OCI-LY7 (cell line): ENCODE measurements at regions not wholly inside any gene's neighbourhood (a gene's known extent, or its start where the extent isn't known, plus 50 kb on each side); places are given as distances from the start of the nearest gene placed in this dataset.

Source experiments
- EZH2phosphoT487 ChIP-seq: fragments of 200-600 bp; sonication (generic); IDR thresholded peaks from 2 replicates; pipeline ENCODE4 v1.6.1; 2018; ENCODE audit warnings: low read depth, borderline replicate concordance, mild to moderate bottlenecking, mixed run types, antibody characterized with exemption, low read length, moderate library complexity, mixed read lengths
- TF ChIP-seq, protein P1 (sequence below): fragments of 200-600 bp; sonication (generic); conservative IDR thresholded peaks from 2 replicates; pipeline ENCODE4 v1.5.1; 2014; ENCODE audit warnings: mild to moderate bottlenecking, antibody characterized with exemption, low read length, moderate library complexity, mixed read lengths

DNA sequence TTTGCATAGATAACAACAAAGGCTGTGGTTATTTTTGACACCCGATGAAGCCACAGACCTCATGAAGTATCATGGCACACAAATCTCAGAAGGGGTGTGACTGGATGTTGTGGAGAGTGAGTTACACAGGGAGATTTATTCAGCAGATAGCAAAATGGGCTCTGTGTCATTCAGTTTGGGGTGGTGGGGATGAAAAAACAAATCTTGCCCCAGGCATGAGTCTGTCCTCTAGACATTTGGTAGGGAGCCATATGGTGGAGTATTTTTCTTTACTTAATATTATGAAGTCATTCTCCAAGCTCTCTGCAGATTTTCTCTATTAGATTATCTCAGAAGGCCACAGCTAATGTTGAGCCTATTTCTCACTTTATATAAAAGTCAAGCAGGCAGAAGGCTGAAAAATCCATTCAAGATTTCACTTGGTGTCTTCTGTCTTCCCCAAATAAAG lies 277.1 kb upstream of the TENM3 start:
- TF ChIP-seq, protein P1, sequence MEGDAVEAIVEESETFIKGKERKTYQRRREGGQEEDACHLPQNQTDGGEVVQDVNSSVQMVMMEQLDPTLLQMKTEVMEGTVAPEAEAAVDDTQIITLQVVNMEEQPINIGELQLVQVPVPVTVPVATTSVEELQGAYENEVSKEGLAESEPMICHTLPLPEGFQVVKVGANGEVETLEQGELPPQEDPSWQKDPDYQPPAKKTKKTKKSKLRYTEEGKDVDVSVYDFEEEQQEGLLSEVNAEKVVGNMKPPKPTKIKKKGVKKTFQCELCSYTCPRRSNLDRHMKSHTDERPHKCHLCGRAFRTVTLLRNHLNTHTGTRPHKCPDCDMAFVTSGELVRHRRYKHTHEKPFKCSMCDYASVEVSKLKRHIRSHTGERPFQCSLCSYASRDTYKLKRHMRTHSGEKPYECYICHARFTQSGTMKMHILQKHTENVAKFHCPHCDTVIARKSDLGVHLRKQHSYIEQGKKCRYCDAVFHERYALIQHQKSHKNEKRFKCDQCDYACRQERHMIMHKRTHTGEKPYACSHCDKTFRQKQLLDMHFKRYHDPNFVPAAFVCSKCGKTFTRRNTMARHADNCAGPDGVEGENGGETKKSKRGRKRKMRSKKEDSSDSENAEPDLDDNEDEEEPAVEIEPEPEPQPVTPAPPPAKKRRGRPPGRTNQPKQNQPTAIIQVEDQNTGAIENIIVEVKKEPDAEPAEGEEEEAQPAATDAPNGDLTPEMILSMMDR: no peak
- no peak for TF ChIP-seq EZH2phosphoT487
